ENCODE measurements at regions not wholly inside any gene's neighbourhood (a gene's known extent, or its start where the extent isn't known, plus 50 kb on each side); places are given as distances from the start of the nearest gene placed in this dataset.

DNA sequence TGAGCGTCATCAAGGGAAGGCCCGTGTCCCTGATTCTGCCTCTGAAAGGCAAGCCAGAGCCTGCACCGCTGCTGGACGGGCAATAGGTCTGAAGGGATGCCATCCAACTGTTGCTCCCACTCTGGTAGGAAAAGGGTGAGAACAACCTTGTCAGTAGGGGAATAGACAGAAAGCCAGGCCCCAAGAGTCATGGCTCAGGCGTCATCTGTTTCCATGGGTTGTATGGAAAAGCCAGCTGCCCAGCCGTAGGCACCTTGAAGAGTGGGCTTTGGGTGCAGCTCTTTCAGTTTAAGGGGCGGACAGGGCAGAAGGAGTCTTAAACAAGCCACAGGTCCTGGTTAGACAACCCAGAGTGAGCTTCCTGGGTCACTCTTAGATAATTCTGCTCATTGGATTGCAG is 66.5 kb downstream of the RNF6 start:
- Mint-ChIP-seq H3K4me1 (ENCODE audit: low read depth, unreplicated experiment) (no peaks in the 10 kb centered on the region), H3K27ac (ENCODE audit: unreplicated experiment) (no peak overlapping the region), H3K27me3 (ENCODE audit: unreplicated experiment) (peaks cover 44% of the 10 kb centered on the region), H3K9me3 (ENCODE audit: low read depth, unreplicated experiment) (no peaks in the 10 kb centered on the region), H3K4me3 (ENCODE audit: low read depth, unreplicated experiment) (no peak overlapping the region), H3K36me3 (ENCODE audit: insufficient read depth, unreplicated experiment) (no peaks in the 10 kb centered on the region)
- intact Hi-C loops (cut with micrococcal nuclease; ENCODE audit: unreplicated experiment): no loop called here
- DNase-seq: no peak
- TF ChIP-seq, protein P1, sequence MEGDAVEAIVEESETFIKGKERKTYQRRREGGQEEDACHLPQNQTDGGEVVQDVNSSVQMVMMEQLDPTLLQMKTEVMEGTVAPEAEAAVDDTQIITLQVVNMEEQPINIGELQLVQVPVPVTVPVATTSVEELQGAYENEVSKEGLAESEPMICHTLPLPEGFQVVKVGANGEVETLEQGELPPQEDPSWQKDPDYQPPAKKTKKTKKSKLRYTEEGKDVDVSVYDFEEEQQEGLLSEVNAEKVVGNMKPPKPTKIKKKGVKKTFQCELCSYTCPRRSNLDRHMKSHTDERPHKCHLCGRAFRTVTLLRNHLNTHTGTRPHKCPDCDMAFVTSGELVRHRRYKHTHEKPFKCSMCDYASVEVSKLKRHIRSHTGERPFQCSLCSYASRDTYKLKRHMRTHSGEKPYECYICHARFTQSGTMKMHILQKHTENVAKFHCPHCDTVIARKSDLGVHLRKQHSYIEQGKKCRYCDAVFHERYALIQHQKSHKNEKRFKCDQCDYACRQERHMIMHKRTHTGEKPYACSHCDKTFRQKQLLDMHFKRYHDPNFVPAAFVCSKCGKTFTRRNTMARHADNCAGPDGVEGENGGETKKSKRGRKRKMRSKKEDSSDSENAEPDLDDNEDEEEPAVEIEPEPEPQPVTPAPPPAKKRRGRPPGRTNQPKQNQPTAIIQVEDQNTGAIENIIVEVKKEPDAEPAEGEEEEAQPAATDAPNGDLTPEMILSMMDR (IDR thresholded peaks at IDR 0.05; ENCODE audit: unreplicated experiment): no peak
- CTCF ChIA-PET: no interaction called here
- BruUV-seq (replicated peaks): no TSS peak

DNA sequence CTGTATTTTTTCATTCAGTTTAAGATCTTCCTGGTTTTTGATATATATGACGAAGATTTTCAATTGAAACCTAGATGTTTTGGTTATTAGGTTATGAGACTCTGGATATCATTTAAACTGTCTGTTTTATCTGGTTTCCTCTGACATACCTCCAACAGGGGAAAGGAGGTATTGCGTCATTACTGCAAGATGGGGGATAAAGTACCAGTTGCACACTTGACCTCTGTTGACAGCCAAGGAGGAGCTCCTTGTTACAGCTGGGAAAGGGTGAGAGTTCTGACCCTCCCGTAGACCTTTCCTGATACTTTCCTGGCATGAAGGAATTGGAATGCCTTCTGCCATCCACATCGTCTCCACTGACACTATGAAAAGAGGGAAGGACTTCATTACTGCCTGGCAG is 82.0 kb upstream of the SHISA2 start:
- H3K4me1 Mint-ChIP-seq (ENCODE audit: low read depth, unreplicated experiment): no peaks in the 10 kb centered on the region

DNA sequence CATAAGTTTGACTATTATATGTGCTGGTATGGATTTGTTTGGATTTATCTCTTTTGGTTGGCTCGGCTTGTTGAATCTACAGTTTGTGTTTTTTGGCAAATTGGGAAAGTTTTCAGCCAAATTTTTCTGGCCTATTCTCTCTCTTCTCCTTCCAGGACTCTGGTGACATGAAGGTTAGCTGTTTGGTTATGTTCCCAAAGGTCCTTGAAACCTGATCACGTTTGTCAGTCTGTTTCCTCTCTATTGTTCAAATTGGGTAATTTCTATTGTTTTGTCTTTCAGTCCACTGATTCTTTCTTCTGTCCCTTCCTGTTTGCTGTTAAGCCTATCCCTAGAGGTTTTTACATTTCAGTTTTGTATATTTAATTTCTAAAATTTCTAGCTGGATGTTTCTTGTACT is 81.5 kb upstream of the SHISA2 start:
- Mint-ChIP-seq H3K27me3 (ENCODE audit: unreplicated experiment) (peaks cover 13% of the 10 kb centered on the region), H3K27ac (ENCODE audit: unreplicated experiment) (no peak overlapping the region), H3K36me3 (ENCODE audit: insufficient read depth, unreplicated experiment) (no peaks in the 10 kb centered on the region), H3K9me3 (ENCODE audit: low read depth, unreplicated experiment) (no peaks in the 10 kb centered on the region), H3K4me3 (ENCODE audit: low read depth, unreplicated experiment) (no peak overlapping the region), H3K4me1 (ENCODE audit: low read depth, unreplicated experiment) (no peaks in the 10 kb centered on the region)
- TF ChIP-seq, protein P1 (IDR thresholded peaks at IDR 0.05; ENCODE audit: unreplicated experiment): no peak
- BruUV-seq (replicated peaks): no TSS peak
- CTCF ChIA-PET: no interaction called here
- DNase-seq: no peak
- intact Hi-C loops (cut with micrococcal nuclease; ENCODE audit: unreplicated experiment): no loop called here

More for the DNA sequence above, 82.0 kb upstream of the SHISA2 start:
- CTCF ChIA-PET: no interaction called here
- Mint-ChIP-seq H3K4me3 (ENCODE audit: low read depth, unreplicated experiment) (no peak overlapping the region), H3K27ac (ENCODE audit: unreplicated experiment) (no peak overlapping the region), H3K9me3 (ENCODE audit: low read depth, unreplicated experiment) (no peaks in the 10 kb centered on the region), H3K27me3 (ENCODE audit: unreplicated experiment) (peaks cover 18% of the 10 kb centered on the region), H3K36me3 (ENCODE audit: insufficient read depth, unreplicated experiment) (no peaks in the 10 kb centered on the region)
- BruUV-seq (replicated peaks): no TSS peak
- intact Hi-C loops (cut with micrococcal nuclease; ENCODE audit: unreplicated experiment): no loop called here
- no peak for DNase-seq
- TF ChIP-seq, protein P1 (IDR thresholded peaks at IDR 0.05; ENCODE audit: unreplicated experiment): no peak

DNA sequence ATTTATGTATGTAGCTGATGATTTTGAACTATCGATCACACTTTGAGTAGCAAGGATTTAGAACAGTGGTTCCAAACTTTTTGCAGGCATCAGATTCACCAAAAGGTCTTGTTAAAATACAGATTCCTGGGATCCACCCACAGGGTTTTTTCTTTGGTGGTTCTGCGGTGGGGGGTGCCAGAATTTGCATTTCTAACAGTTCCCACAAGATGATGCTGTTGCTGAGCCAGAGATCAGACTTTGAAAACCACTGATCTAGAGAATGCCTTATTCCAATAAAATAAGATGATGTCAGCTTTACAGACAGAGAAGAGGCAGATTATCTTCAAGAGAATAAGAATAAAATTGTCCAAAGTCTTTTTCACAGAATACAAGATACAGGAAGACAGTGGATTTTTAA is 80.9 kb upstream of the SHISA2 start:
- CTCF ChIA-PET: no interaction called here
- no peak for DNase-seq
- no TSS peak for BruUV-seq (replicated peaks)

More for the DNA sequence above, 80.9 kb upstream of the SHISA2 start:
- no peaks in the 10 kb centered on the region for H3K36me3 Mint-ChIP-seq (ENCODE audit: insufficient read depth, unreplicated experiment)
- H3K9me3 Mint-ChIP-seq (ENCODE audit: low read depth, unreplicated experiment): no peaks in the 10 kb centered on the region
- H3K27ac Mint-ChIP-seq (ENCODE audit: unreplicated experiment): no peak overlapping the region
- H3K4me3 Mint-ChIP-seq (ENCODE audit: low read depth, unreplicated experiment): no peak overlapping the region
- intact Hi-C loops (cut with micrococcal nuclease; ENCODE audit: unreplicated experiment): no loop called here
- peaks cover 7% of the 10 kb centered on the region for H3K27me3 Mint-ChIP-seq (ENCODE audit: unreplicated experiment)
- TF ChIP-seq, protein P1 (IDR thresholded peaks at IDR 0.05; ENCODE audit: unreplicated experiment): no peak
- H3K4me1 Mint-ChIP-seq (ENCODE audit: low read depth, unreplicated experiment): no peaks in the 10 kb centered on the region
